Body of pancreas (tissue), 4 donors: ENCODE measurements at regions not wholly inside any gene's neighbourhood (a gene's known extent, or its start where the extent isn't known, plus 50 kb on each side); places are given as distances from the start of the nearest gene placed in this dataset.

Source experiments
- ATAC-seq: fragments of 150-250 bp; one replicate; pipeline ENCODE4 v1.9.1; 2016
- DNase-seq, 4 donors: peaks; one replicate each; pipeline ENCODE4 v3.0.0-alpha.2; 2019
- H3K27ac ChIP-seq, 4 donors: fragments of 200-600 bp; sonication (generic); 1 replicate in 3 of 4; 2 replicates in 1 of 4; pipeline versions ENCODE4 v1.5.1 to v1.6.1; 2016 to 2019; ENCODE audit warnings: mild to moderate bottlenecking in 1 of 4, mixed read lengths in 1 of 4, moderate library complexity in 1 of 4
- H3K27me3 ChIP-seq, 2 donors: fragments of 200-600 bp; sonication (generic); one replicate each; pipeline ENCODE4 v1.6.0; 2016; ENCODE audit warnings: mild to moderate bottlenecking in 1 of 2
- H3K36me3 ChIP-seq, 2 donors: fragments of 200-600 bp; sonication (generic); replicated peaks in 1 of 2; 2 replicates each; pipeline ENCODE4 v1.5.1; 2016; ENCODE audit warnings: low read depth in 2 of 2; ENCODE audit not compliant: insufficient read depth in 1 of 2
- H3K4me1 ChIP-seq: fragments of 200-600 bp; sonication (generic); one replicate; pipeline ENCODE4 v1.6.0; 2016
- H3K4me3 ChIP-seq, 2 donors: fragments of 200-600 bp; sonication (generic); 1 replicate in 1 of 2; 2 replicates in 1 of 2; pipeline ENCODE4 v1.5.1; 2016 to 2019
- H3K9me3 ChIP-seq, 3 donors: fragments of 200-600 bp; sonication (generic); 1 replicate in 2 of 3; 2 replicates in 1 of 3; pipeline ENCODE4 v1.5.1; 2016
- CTCF ChIP-seq, 7 experiments: fragments of 450-650 bp in 4 of 7; fragments of 200-600 bp in 3 of 7; sonication (generic) in 3 of 7; IDR thresholded peaks; one replicate each; pipeline ENCODE4 v1.5.1; 2016 to 2019; ENCODE audit warnings: antibody characterized with exemption in 7 of 7
- POLR2A ChIP-seq, 3 donors: fragments of 450-650 bp; IDR thresholded peaks; one replicate each; pipeline ENCODE4 v1.6.1; 2016; ENCODE audit warnings: antibody characterized with exemption in 3 of 3, mild to moderate bottlenecking in 2 of 3
- WGBS, 2 donors: methylation state at CpG; one replicate each; pipeline ENCODE4 v1.1.5; 2017; 5-methylcytosine and 5-hydroxymethylcytosine counted together
- intact Hi-C: fragments of 100-400 bp; cut with DNase I; formaldehyde crosslinking; loops from one replicate; pipeline ENCODE4 v1.15.1; 2023

DNA sequence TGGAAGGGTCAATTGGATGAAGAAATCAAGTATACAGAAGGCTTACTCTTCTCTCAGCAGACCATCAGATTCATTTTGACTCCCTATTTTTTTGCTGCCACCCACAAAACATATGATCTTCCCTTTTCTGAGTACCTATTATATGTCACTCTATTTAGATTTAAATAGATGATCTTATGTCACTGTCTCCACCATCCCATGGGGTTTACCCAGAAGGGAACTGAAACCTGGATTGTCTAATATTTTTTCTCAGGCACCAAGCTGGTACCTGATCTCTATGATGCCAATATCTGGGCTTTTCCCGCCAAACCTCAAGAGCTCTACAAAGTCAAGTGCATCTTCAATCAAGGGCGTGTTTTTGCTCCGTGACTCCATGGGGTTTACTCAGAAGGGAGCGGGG is 118.7 kb downstream of the GAS1 start:
- no peaks in the 10 kb centered on the region for H3K27me3 ChIP-seq
- no peak overlapping the region for H3K27ac ChIP-seq
- H3K9me3 ChIP-seq = no peaks in the 10 kb centered on the region
- no peaks in the 10 kb centered on the region for H3K36me3 ChIP-seq
- no peaks in the 10 kb centered on the region for H3K4me1 ChIP-seq
- DNase-seq = no peak
- TF ChIP-seq POLR2A (IDR thresholded peaks at IDR 0.05) (no peak), CTCF (IDR thresholded peaks at IDR 0.05) (no peak)
- no peak for ATAC-seq
- WGBS, 2 donors = 70 to 85% methylated on average over 4 of the region's 4 CpGs
- H3K4me3 ChIP-seq = no peak overlapping the region
- intact Hi-C loops = no loop called here

DNA sequence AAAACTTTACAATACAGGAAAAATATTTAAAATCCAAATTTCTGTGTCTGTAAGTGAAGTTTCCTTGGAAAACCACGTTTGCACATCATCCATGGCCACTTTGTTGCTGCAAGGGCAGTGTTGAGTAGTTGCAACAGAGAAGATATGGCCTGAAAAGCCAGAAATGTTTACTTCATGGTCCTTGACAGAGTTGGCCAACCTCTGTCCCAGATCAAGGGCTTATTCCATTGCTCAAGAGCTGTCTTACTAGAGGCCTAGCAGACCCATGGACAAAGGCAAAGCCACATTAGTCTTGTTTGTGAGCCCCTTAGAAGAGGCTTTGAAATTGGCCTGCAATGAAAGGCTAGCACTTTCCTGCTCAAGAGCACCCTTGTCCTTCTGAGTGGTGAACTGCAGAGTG is 119.4 kb downstream of the GAS1 start:
- H3K4me3 ChIP-seq = no peak overlapping the region
- no peak overlapping the region for H3K27ac ChIP-seq
- intact Hi-C loops = no loop called here
- DNase-seq (peak in 1 of 4 donors; percentile 4), ATAC-seq (no peak)
- no peaks in the 10 kb centered on the region for H3K9me3 ChIP-seq
- H3K27me3 ChIP-seq = no peaks in the 10 kb centered on the region
- no peaks in the 10 kb centered on the region for H3K36me3 ChIP-seq
- no peak for TF ChIP-seq CTCF (IDR thresholded peaks at IDR 0.05)
- TF ChIP-seq POLR2A (IDR thresholded peaks at IDR 0.05) = no peak
- WGBS, 2 donors = 55 to 66% methylated on average over 1 of the region's 1 CpG
- H3K4me1 ChIP-seq = no peaks in the 10 kb centered on the region

DNA sequence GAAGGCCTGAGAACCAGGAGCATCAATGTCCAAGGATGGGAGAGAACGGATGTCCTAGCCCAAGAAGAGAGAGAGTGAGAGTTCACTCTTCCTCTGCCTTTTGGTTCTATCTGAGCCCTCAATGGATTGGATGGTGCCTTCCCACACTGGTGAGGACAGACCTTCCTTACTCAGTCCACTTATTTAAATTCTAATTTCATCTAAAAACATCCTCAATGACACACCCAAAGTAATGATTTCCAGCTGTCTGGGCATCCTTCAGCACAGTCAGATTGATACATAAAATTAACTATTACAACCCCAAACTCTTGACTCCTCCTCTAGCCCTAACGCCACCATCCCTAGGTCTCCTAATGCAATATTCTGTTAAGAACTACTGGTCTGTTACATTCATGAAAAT is 122.0 kb downstream of the GAS1 start:
- no peak for DNase-seq
- WGBS, 2 donors = 85 to 90% methylated on average over 2 of the region's 2 CpGs

GRCh38 chr9:86822006-86822801 is 125.1 kb downstream of the GAS1 start:
- no peaks in the 10 kb centered on the region for H3K36me3 ChIP-seq
- no peak for DNase-seq
- H3K27ac ChIP-seq = no peak overlapping the region
- peaks cover 0 to 12% (median 0%) of the 10 kb centered on the region in 3 donors for H3K9me3 ChIP-seq
- no peaks in the 10 kb centered on the region for H3K27me3 ChIP-seq
- no peak overlapping the region for H3K4me3 ChIP-seq
- no peak for ATAC-seq
- intact Hi-C loops = no loop called here
- H3K4me1 ChIP-seq = no peaks in the 10 kb centered on the region
- no peak for TF ChIP-seq POLR2A (IDR thresholded peaks at IDR 0.05)
- TF ChIP-seq CTCF (IDR thresholded peaks at IDR 0.05) = no peak
- WGBS, 2 donors = 47 to 54% methylated on average over 6 of the region's 6 CpGs

More for the DNA sequence above, 122.0 kb downstream of the GAS1 start:
- H3K27ac ChIP-seq = no peak overlapping the region
- intact Hi-C loops = no loop called here
- TF ChIP-seq CTCF (IDR thresholded peaks at IDR 0.05) = no peak
- no peak for TF ChIP-seq POLR2A (IDR thresholded peaks at IDR 0.05)
- no peak overlapping the region for H3K4me3 ChIP-seq
- H3K9me3 ChIP-seq = no peaks in the 10 kb centered on the region
- ATAC-seq = no peak
- H3K36me3 ChIP-seq = no peaks in the 10 kb centered on the region
- H3K27me3 ChIP-seq = no peaks in the 10 kb centered on the region
- no peaks in the 10 kb centered on the region for H3K4me1 ChIP-seq
